ENCODE measurements at regions not wholly inside any gene's neighbourhood (a gene's known extent, or its start where the extent isn't known, plus 50 kb on each side); places are given as distances from the start of the nearest gene placed in this dataset.
"Not testable (repeated sequence)": the region's sequence is repeated elsewhere in the genome, so short reads cannot be mapped to it uniquely, and the experiment has no call there.

DNA sequence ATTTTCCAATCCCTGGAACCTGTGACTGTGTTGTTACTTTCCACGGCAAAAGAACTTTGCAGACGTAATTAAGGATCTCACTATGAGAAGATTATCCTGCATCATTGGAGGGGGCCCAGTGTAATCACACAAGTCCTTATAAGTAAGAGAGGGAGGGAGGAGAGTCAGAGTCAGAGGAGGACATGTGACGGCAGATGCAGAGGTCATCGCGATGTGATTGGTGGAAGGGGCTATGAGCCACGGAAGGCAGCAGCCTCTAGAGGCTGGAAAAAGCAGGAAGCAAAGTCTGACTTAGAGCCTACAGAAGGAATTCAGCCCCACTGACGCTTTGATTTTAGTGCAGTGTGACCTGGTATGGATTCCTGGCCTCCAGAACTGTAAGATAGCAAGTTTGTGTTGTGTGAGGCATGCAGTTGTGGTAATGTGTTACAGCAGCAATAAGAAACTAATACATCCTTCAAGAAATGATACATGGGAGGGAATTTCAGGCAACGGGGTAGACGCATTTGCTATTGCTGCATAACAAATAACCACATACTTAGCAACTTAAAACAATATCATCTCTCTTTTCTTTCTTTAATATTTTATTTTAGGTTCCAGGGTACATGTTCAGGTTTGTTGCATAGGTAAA, 112.7 kb upstream of the SERPINE2 start:
- Histone ChIP-seq H3K9ac (ENCODE audit: low read length) (no peak overlapping the region), H3K27me3 (ENCODE audit: insufficient read depth, low read depth, low read length) (no peaks in the 10 kb centered on the region)
- TF ChIP-seq, protein P1, sequence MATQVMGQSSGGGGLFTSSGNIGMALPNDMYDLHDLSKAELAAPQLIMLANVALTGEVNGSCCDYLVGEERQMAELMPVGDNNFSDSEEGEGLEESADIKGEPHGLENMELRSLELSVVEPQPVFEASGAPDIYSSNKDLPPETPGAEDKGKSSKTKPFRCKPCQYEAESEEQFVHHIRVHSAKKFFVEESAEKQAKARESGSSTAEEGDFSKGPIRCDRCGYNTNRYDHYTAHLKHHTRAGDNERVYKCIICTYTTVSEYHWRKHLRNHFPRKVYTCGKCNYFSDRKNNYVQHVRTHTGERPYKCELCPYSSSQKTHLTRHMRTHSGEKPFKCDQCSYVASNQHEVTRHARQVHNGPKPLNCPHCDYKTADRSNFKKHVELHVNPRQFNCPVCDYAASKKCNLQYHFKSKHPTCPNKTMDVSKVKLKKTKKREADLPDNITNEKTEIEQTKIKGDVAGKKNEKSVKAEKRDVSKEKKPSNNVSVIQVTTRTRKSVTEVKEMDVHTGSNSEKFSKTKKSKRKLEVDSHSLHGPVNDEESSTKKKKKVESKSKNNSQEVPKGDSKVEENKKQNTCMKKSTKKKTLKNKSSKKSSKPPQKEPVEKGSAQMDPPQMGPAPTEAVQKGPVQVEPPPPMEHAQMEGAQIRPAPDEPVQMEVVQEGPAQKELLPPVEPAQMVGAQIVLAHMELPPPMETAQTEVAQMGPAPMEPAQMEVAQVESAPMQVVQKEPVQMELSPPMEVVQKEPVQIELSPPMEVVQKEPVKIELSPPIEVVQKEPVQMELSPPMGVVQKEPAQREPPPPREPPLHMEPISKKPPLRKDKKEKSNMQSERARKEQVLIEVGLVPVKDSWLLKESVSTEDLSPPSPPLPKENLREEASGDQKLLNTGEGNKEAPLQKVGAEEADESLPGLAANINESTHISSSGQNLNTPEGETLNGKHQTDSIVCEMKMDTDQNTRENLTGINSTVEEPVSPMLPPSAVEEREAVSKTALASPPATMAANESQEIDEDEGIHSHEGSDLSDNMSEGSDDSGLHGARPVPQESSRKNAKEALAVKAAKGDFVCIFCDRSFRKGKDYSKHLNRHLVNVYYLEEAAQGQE (IDR thresholded peaks at IDR 0.05; ENCODE audit: borderline replicate concordance): no peak
- TF ChIP-seq RAD21 (conservative IDR thresholded peaks at IDR 0.05): no peak
- TF ChIP-seq MXI1 (conservative IDR thresholded peaks at IDR 0.05; ENCODE audit: poor library complexity, severe bottlenecking): no peak
- TF ChIP-seq, protein P2, sequence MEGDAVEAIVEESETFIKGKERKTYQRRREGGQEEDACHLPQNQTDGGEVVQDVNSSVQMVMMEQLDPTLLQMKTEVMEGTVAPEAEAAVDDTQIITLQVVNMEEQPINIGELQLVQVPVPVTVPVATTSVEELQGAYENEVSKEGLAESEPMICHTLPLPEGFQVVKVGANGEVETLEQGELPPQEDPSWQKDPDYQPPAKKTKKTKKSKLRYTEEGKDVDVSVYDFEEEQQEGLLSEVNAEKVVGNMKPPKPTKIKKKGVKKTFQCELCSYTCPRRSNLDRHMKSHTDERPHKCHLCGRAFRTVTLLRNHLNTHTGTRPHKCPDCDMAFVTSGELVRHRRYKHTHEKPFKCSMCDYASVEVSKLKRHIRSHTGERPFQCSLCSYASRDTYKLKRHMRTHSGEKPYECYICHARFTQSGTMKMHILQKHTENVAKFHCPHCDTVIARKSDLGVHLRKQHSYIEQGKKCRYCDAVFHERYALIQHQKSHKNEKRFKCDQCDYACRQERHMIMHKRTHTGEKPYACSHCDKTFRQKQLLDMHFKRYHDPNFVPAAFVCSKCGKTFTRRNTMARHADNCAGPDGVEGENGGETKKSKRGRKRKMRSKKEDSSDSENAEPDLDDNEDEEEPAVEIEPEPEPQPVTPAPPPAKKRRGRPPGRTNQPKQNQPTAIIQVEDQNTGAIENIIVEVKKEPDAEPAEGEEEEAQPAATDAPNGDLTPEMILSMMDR (IDR thresholded peaks at IDR 0.05; ENCODE audit: poor library complexity, severe bottlenecking): no peak
- no peak for TF ChIP-seq EZH2 (IDR thresholded peaks at IDR 0.05; ENCODE audit: borderline replicate concordance, insufficient read depth, low read length, poor library complexity, severe bottlenecking)

DNA sequence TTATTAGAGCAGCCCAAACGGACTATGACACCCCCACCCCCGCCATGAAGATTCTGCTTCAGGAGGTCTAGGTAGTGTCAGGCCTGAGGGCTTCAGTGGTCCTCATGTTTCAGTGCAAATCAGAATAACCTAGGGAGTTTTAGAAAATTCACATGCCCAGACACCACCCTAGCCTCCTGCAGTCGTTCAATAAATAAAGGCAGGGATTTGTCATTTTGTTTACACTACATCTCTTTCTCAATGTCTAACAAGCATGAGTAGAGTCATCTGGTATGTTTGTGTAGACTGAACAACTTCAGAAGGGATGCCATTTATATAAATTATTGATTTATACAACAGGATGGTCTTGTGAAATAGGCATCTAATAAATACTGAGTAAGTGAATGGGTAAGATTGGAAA, 112.1 kb upstream of the SERPINE2 start:
- Histone ChIP-seq H4K20me1 (ENCODE audit: insufficient read depth) (no peaks in the 10 kb centered on the region), H3K36me3 (ENCODE audit: insufficient read depth, low read length) (no peaks in the 10 kb centered on the region), H3F3A (ENCODE audit: insufficient read depth, low read length, poor library complexity, severe bottlenecking) (no peaks in the 10 kb centered on the region), H2AFZ (ENCODE audit: low read depth, low read length) (no peak overlapping the region), H3K4me3 (ENCODE audit: low read length) (no peak overlapping the region), H3K9me3 (ENCODE audit: low read length) (no peaks in the 10 kb centered on the region), H3K4me2 (ENCODE audit: low read length) (no peak overlapping the region), H3K79me2 (replicated peaks; ENCODE audit: insufficient read depth, low read length) (no peaks in the 10 kb centered on the region), H3K27me3 (ENCODE audit: insufficient read depth, low read depth, low read length) (no peaks in the 10 kb centered on the region), H3K27ac (ENCODE audit: low read length) (no peak overlapping the region), H3K9me2 (ENCODE audit: insufficient read depth, low read length) (no peaks in the 10 kb centered on the region), H3K9ac (ENCODE audit: low read length) (no peak overlapping the region)
- TF ChIP-seq SMC3 (conservative IDR thresholded peaks at IDR 0.05; ENCODE audit: poor library complexity) (no peak), MXI1 (conservative IDR thresholded peaks at IDR 0.05; ENCODE audit: poor library complexity, severe bottlenecking) (no peak), EZH2 (IDR thresholded peaks at IDR 0.05; ENCODE audit: borderline replicate concordance, insufficient read depth, low read length, poor library complexity, severe bottlenecking) (no peak), TAF1 (IDR thresholded peaks at IDR 0.05; ENCODE audit: low read depth) (no peak), RAD21 (conservative IDR thresholded peaks at IDR 0.05) (no peak), EP300 (conservative IDR thresholded peaks at IDR 0.05; ENCODE audit: poor library complexity, severe bottlenecking) (no peak), POLR2AphosphoS5 (IDR thresholded peaks at IDR 0.05) (no peak)
- TF ChIP-seq, protein P2 (IDR thresholded peaks at IDR 0.05; ENCODE audit: poor library complexity, severe bottlenecking): no peak
- TF ChIP-seq, protein P1 (IDR thresholded peaks at IDR 0.05; ENCODE audit: borderline replicate concordance): no peak

More for the DNA sequence above, 112.7 kb upstream of the SERPINE2 start:
- no peak overlapping the region for H2AFZ ChIP-seq (ENCODE audit: low read depth, low read length)
- H3F3A ChIP-seq (ENCODE audit: insufficient read depth, low read length, poor library complexity, severe bottlenecking): no peaks in the 10 kb centered on the region
- no peaks in the 10 kb centered on the region for H3K9me2 ChIP-seq (ENCODE audit: insufficient read depth, low read length)
- H3K4me3 ChIP-seq (ENCODE audit: low read length): no peak overlapping the region
- no peaks in the 10 kb centered on the region for H3K79me2 ChIP-seq (replicated peaks; ENCODE audit: insufficient read depth, low read length)
- no peaks in the 10 kb centered on the region for H3K9me3 ChIP-seq (ENCODE audit: low read length)
- H3K27ac ChIP-seq (ENCODE audit: low read length): no peak overlapping the region
- H4K20me1 ChIP-seq (ENCODE audit: insufficient read depth): no peaks in the 10 kb centered on the region
- no peak overlapping the region for H3K4me2 ChIP-seq (ENCODE audit: low read length)
- H3K36me3 ChIP-seq (ENCODE audit: insufficient read depth, low read length): no peaks in the 10 kb centered on the region

DNA sequence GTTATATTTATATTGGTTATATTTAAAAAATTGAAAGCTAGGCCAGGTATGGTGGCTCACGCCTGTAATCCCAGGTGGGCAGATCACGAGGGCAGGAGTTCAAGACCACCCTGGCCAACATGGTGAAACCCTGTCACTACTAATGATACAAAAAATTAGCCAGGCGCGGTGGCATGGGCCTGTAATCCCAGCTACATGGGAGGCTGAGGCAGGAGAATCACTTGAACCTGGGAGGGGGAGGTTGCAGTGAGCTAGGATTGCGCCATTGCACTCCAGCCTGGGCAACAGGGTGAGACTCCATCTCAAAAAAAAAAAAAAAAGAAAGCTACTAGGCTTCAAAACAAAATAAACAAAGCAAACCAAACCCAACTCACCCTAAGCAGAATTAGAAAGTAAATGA, 109.0 kb upstream of the SERPINE2 start:
- not testable (repeated sequence) for H3K36me3 ChIP-seq (ENCODE audit: insufficient read depth, low read length); H3F3A ChIP-seq (ENCODE audit: insufficient read depth, low read length, poor library complexity, severe bottlenecking); H3K9me3 ChIP-seq (ENCODE audit: low read length); H2AFZ ChIP-seq (ENCODE audit: low read depth, low read length); H3K4me2 ChIP-seq (ENCODE audit: low read length); H3K27me3 ChIP-seq (ENCODE audit: insufficient read depth, low read depth, low read length); H3K9me2 ChIP-seq (ENCODE audit: insufficient read depth, low read length); H3K79me2 ChIP-seq (replicated peaks; ENCODE audit: insufficient read depth, low read length); H3K4me3 ChIP-seq (ENCODE audit: low read length); H3K27ac ChIP-seq (ENCODE audit: low read length); H3K9ac ChIP-seq (ENCODE audit: low read length); H4K20me1 ChIP-seq (ENCODE audit: insufficient read depth)

All from neural cell (in vitro differentiated cells).